SK-N-SH treated with all-trans-retinoic acid at 6 μM for 48 hours (cell line): ENCODE measurements at regions not wholly inside any gene's neighbourhood (a gene's known extent, or its start where the extent isn't known, plus 50 kb on each side); places are given as distances from the start of the nearest gene placed in this dataset.

Experiments used
- ARNTL ChIP-seq: fragments of 450-650 bp; formaldehyde crosslinking; IDR thresholded peaks from 2 replicates; pipeline ENCODE4 v1.5.0; 2020; ENCODE audit warnings: low read depth, mild to moderate bottlenecking, moderate library complexity, borderline replicate concordance
- ESRRG ChIP-seq: fragments of 250-450 bp; sonication (Bioruptor Pico); IDR thresholded peaks from 2 replicates; pipeline ENCODE4 v1.6.1; 2021; ENCODE audit warnings: mild to moderate bottlenecking
- OSR1 ChIP-seq: fragments of 250-450 bp; sonication (Bioruptor Pico); IDR thresholded peaks from 2 replicates; pipeline ENCODE4 v1.8.0; 2022; ENCODE audit warnings: moderate library complexity, mild to moderate bottlenecking, inconsistent platforms
- PATZ1 ChIP-seq: fragments of 250-450 bp; sonication (Bioruptor Pico); IDR thresholded peaks from 2 replicates; pipeline ENCODE4 v1.8.0; 2020; ENCODE audit warnings: mild to moderate bottlenecking, moderate library complexity, borderline replicate concordance
- POU6F1 ChIP-seq: fragments of 250-450 bp; sonication (Bioruptor Pico); IDR thresholded peaks from 2 replicates; pipeline ENCODE4 v1.8.0; 2021; ENCODE audit warnings: low read depth, mild to moderate bottlenecking, moderate library complexity, borderline replicate concordance
- RARB ChIP-seq: fragments of 250-450 bp; sonication (Bioruptor Pico); IDR thresholded peaks from 2 replicates; pipeline ENCODE4 v1.8.0; 2021; ENCODE audit warnings: mild to moderate bottlenecking, moderate library complexity
- SNAI2 ChIP-seq: fragments of 250-450 bp; sonication (Bioruptor Pico); IDR thresholded peaks from 2 replicates; pipeline ENCODE4 v1.5.0; 2020; ENCODE audit warnings: mild to moderate bottlenecking, moderate library complexity
- TCF4 ChIP-seq: fragments of 250-450 bp; sonication (Bioruptor Pico); IDR thresholded peaks from 2 replicates; pipeline ENCODE4 v1.8.0; 2021; ENCODE audit warnings: mild to moderate bottlenecking, moderate library complexity, borderline replicate concordance
- TOX ChIP-seq: fragments of 250-450 bp; sonication (Bioruptor Pico); IDR thresholded peaks from 2 replicates; pipeline ENCODE4 v1.8.0; 2021; ENCODE audit warnings: mild to moderate bottlenecking, moderate library complexity, borderline replicate concordance
- ZFP3 ChIP-seq: fragments of 250-450 bp; sonication (Bioruptor Pico); IDR thresholded peaks from 2 replicates; pipeline ENCODE4 v1.5.0; 2020; ENCODE audit warnings: mild to moderate bottlenecking, moderate library complexity
- ZFP30 ChIP-seq: fragments of 450-650 bp; formaldehyde crosslinking; IDR thresholded peaks from 2 replicates; pipeline ENCODE4 v1.5.0; 2022; ENCODE audit warnings: mild to moderate bottlenecking, moderate library complexity
- ZNF8 ChIP-seq: fragments of 450-650 bp; formaldehyde crosslinking; IDR thresholded peaks from 2 replicates; pipeline ENCODE4 v1.5.0; 2020; ENCODE audit warnings: mild to moderate bottlenecking, moderate library complexity

GRCh38 chr6:139550361-139550760, 175.9 kb upstream of the CITED2 start:
- TF ChIP-seq OSR1 (no peak), PATZ1 (CRISPR knock-in tag) (no peak), ZFP30 (CRISPR knock-in tag) (no peak), TCF4 (no peak), ESRRG (no peak), ARNTL (no peak), TOX (CRISPR knock-in tag) (no peak), SNAI2 (CRISPR knock-in tag) (no peak), RARB (no peak), ZNF8 (CRISPR knock-in tag) (no peak), ZFP3 (CRISPR knock-in tag) (no peak), POU6F1 (no peak)
